H1 (cell line): ENCODE measurements at regions not wholly inside any gene's neighbourhood (a gene's known extent, or its start where the extent isn't known, plus 50 kb on each side); places are given as distances from the start of the nearest gene placed in this dataset.
A peak's percentile ranks its signal among the peaks of the same experiment; 100 is the strongest.

ENCODE experiments used
- CTCF ChIA-PET: fragments of 300-600 bp; sonication (Branson Sonifier 250); formaldehyde crosslinking; loops from one replicate; lab custom pipeline; 2021; ENCODE audit not compliant: partially characterized antibody; lab: Charles Lee
- POLR2A ChIA-PET: fragments of 300-600 bp; sonication (Branson Sonifier 250); formaldehyde crosslinking; loops from one replicate; lab custom pipeline; 2021; ENCODE audit warnings: inconsistent platforms; ENCODE audit not compliant: partially characterized antibody; lab: Charles Lee
- DNase-seq, 2 experiments: peaks; one replicate each; pipeline versions ENCODE4 v3.0.0 to v3.0.0-alpha.2; 2010 to 2022; ENCODE audit warnings: low spot score in 2 of 2, low read depth in 1 of 2, mixed read lengths in 1 of 2
- FAIRE-seq: peaks from 2 replicates; lab custom pipeline; 2011; peaks lifted over from hg19 to GRCh38; lab: Jason Lieb, UNC
- H2AFZ ChIP-seq: 2 replicates; pipeline ENCODE4 v1.8.1; 2012; ENCODE audit warnings: low read length, inconsistent platforms
- H2AK5ac ChIP-seq: 2 replicates; pipeline ENCODE4 v1.6.1; 2013; ENCODE audit warnings: low read depth, low read length
- H2BK120ac ChIP-seq: replicated peaks from 2 replicates; pipeline ENCODE3; 2013; ENCODE audit warnings: low read depth, low read length, inconsistent platforms
- H2BK12ac ChIP-seq: 2 replicates; pipeline ENCODE4 v1.6.1; 2013; ENCODE audit warnings: low read depth, low read length
- H2BK15ac ChIP-seq: 2 replicates; pipeline ENCODE4 v1.6.1; 2013; ENCODE audit warnings: low read length
- H2BK20ac ChIP-seq: 2 replicates; pipeline ENCODE4 v1.6.1; 2013; ENCODE audit warnings: low read length
- H2BK5ac ChIP-seq: 2 replicates; pipeline ENCODE4 v1.6.1; 2013; ENCODE audit warnings: low read depth, low read length
- H3K14ac ChIP-seq: 2 replicates; pipeline ENCODE4 v1.6.1; 2013; ENCODE audit warnings: inconsistent platforms; ENCODE audit not compliant: insufficient read length
- H3K18ac ChIP-seq: 2 replicates; pipeline ENCODE4 v1.6.1; 2013; ENCODE audit warnings: low read length; ENCODE audit errors: extremely low read depth
- H3K23ac ChIP-seq: 2 replicates; pipeline ENCODE4 v1.6.1; 2013; ENCODE audit warnings: inconsistent platforms; ENCODE audit not compliant: insufficient read length
- H3K23me2 ChIP-seq: 2 replicates; pipeline ENCODE4 v1.6.1; 2013; ENCODE audit warnings: low read depth, low read length
- H3K27ac ChIP-seq: 2 replicates; pipeline ENCODE4 v1.6.1; 2011; ENCODE audit warnings: low read depth, low read length, inconsistent platforms
- H3K27me3 ChIP-seq, 4 experiments: replicated peaks in 1 of 4; 1 replicate in 1 of 4; 2 replicates in 3 of 4; pipeline versions ENCODE4 v1.6.1 to v1.8.1; 2011 to 2013; ENCODE audit warnings: low read length in 3 of 4, mild to moderate bottlenecking in 3 of 4, inconsistent platforms in 2 of 4, mixed read lengths in 2 of 4, moderate library complexity in 1 of 4; ENCODE audit not compliant: control insufficient read depth in 3 of 4, insufficient read depth in 3 of 4; ENCODE audit errors: extremely low read depth in 1 of 4
- H3K36me3 ChIP-seq, 4 experiments: 2 replicates each; pipeline versions ENCODE4 v1.6.1 to v1.8.1; 2011 to 2013; ENCODE audit warnings: mild to moderate bottlenecking in 4 of 4, low read length in 3 of 4, moderate library complexity in 2 of 4, control low read depth in 1 of 4, inconsistent platforms in 1 of 4; ENCODE audit not compliant: insufficient read depth in 4 of 4, control insufficient read depth in 2 of 4
- H3K4ac ChIP-seq: replicated peaks from 2 replicates; pipeline ENCODE3; 2013; ENCODE audit warnings: low read length, low read depth, mixed read lengths, inconsistent platforms; ENCODE audit not compliant: insufficient read length
- H3K4me1 ChIP-seq, 4 experiments: replicated peaks in 1 of 4; 1 replicate in 1 of 4; 2 replicates in 3 of 4; pipeline versions ENCODE4 v1.6.1 to v1.8.1; 2011 to 2013; ENCODE audit warnings: low read length in 3 of 4, inconsistent platforms in 2 of 4, mixed read lengths in 1 of 4; ENCODE audit not compliant: insufficient read depth in 4 of 4, control insufficient read depth in 3 of 4
- H3K4me2 ChIP-seq, 2 experiments: 2 replicates each; pipeline versions ENCODE4 v1.6.1 to v1.8.1; 2011 to 2013; ENCODE audit warnings: low read depth in 2 of 2, low read length in 2 of 2, control low read depth in 1 of 2, inconsistent platforms in 1 of 2, mild to moderate bottlenecking in 1 of 2; ENCODE audit not compliant: insufficient read depth in 1 of 2
- H3K4me3 ChIP-seq, 4 experiments: fragments of 200-600, 300-600 bp in 1 of 4; sonication (generic), shearing (Covaris generic), sonication (Bioruptor Twin) in 1 of 4; 2 replicates each; pipeline versions ENCODE4 v1.5.1 to v1.8.1; 2011 to 2016; ENCODE audit warnings: low read length in 4 of 4, low read depth in 3 of 4, control low read depth in 2 of 4, inconsistent platforms in 2 of 4, mild to moderate bottlenecking in 2 of 4, mixed read lengths in 1 of 4, moderate library complexity in 1 of 4; ENCODE audit not compliant: insufficient read depth in 2 of 4; ENCODE audit errors: extremely low read depth in 1 of 4
- H3K56ac ChIP-seq: replicated peaks from 2 replicates; pipeline ENCODE3; 2013; ENCODE audit warnings: low read depth, mild to moderate bottlenecking, mixed read lengths, low read length, inconsistent platforms; ENCODE audit not compliant: insufficient read length
- H3K79me1 ChIP-seq: 2 replicates; pipeline ENCODE4 v1.6.1; 2013; ENCODE audit warnings: low read depth, low read length, control low read depth
- H3K79me2 ChIP-seq, 2 experiments: 2 replicates each; pipeline versions ENCODE4 v1.6.1 to v1.8.1; 2012 to 2013; ENCODE audit warnings: low read length in 2 of 2, mild to moderate bottlenecking in 2 of 2, inconsistent platforms in 1 of 2; ENCODE audit not compliant: insufficient read depth in 2 of 2, control insufficient read depth in 1 of 2
- H3K9ac ChIP-seq, 4 experiments: replicated peaks in 1 of 4; 1 replicate in 1 of 4; 2 replicates in 3 of 4; pipeline versions ENCODE4 v1.6.1 to v1.8.1; 2011 to 2013; ENCODE audit warnings: low read depth in 3 of 4, low read length in 3 of 4, control low read depth in 2 of 4, mild to moderate bottlenecking in 2 of 4, moderate library complexity in 2 of 4, inconsistent platforms in 1 of 4; ENCODE audit errors: extremely low read depth in 1 of 4
- H3K9me3 ChIP-seq, 2 experiments: 2 replicates each; pipeline versions ENCODE4 v1.6.1 to v1.8.1; 2012 to 2013; ENCODE audit warnings: mild to moderate bottlenecking in 2 of 2, moderate library complexity in 2 of 2, control low read depth in 1 of 2, inconsistent platforms in 1 of 2, low read depth in 1 of 2, low read length in 1 of 2, mixed read lengths in 1 of 2; ENCODE audit not compliant: insufficient read depth in 2 of 2
- H4K20me1 ChIP-seq, 2 experiments: replicated peaks in 1 of 2; 2 replicates each; pipeline versions ENCODE3 to v1.8.1; 2011 to 2013; ENCODE audit warnings: inconsistent platforms in 2 of 2, low read length in 2 of 2, mild to moderate bottlenecking in 1 of 2; ENCODE audit not compliant: insufficient read depth in 2 of 2, control insufficient read depth in 1 of 2
- H4K5ac ChIP-seq: 2 replicates; pipeline ENCODE4 v1.6.1; 2013; ENCODE audit warnings: low read length, low read depth, mixed read lengths, inconsistent platforms; ENCODE audit not compliant: insufficient read length
- H4K8ac ChIP-seq: 2 replicates; pipeline ENCODE4 v1.8.0; 2013; ENCODE audit warnings: mild to moderate bottlenecking, moderate library complexity, low read length, inconsistent platforms; ENCODE audit not compliant: insufficient read depth; ENCODE audit errors: extremely low read depth
- H4K91ac ChIP-seq: replicated peaks from 2 replicates; pipeline ENCODE3; 2013; ENCODE audit warnings: low read length, mixed read lengths, inconsistent platforms; ENCODE audit not compliant: insufficient read length
- CTBP2 ChIP-seq: IDR thresholded peaks from 2 replicates; pipeline ENCODE4 v1.7.0; 2011; ENCODE audit warnings: borderline replicate concordance, mild to moderate bottlenecking, moderate library complexity, mixed read lengths, low read length; ENCODE audit not compliant: insufficient read depth, insufficient read length
- E2F6 ChIP-seq: IDR thresholded peaks from 2 replicates; pipeline ENCODE4 v1.6.1; 2012; ENCODE audit warnings: inconsistent platforms
- JUN ChIP-seq: IDR thresholded peaks from 2 replicates; pipeline ENCODE4 v1.6.1; 2011; ENCODE audit warnings: low read depth, mild to moderate bottlenecking, improper control_type of control experiment, low read length
- MAX ChIP-seq: IDR thresholded peaks from 2 replicates; pipeline ENCODE4 v1.6.1; 2012; ENCODE audit warnings: inconsistent platforms
- RFX5 ChIP-seq: IDR thresholded peaks from 2 replicates; pipeline ENCODE4 v1.6.1; 2011; ENCODE audit warnings: low read depth, low read length, improper control_type of control experiment, borderline replicate concordance
- RXRA ChIP-seq: IDR thresholded peaks from 2 replicates; pipeline ENCODE4 v1.6.1; 2011; ENCODE audit warnings: low read depth, mild to moderate bottlenecking, low read length, moderate library complexity; ENCODE audit not compliant: insufficient read depth
- SUZ12 ChIP-seq: fragments of 200-600 bp; sonication (generic); IDR thresholded peaks from 2 replicates; pipeline ENCODE4 v1.6.1; 2012; ENCODE audit warnings: mild to moderate bottlenecking, inconsistent platforms, low read length, moderate library complexity, mixed read lengths
- TEAD4 ChIP-seq: IDR thresholded peaks from 2 replicates; pipeline ENCODE4 v1.6.1; 2012; ENCODE audit warnings: low read depth, low read length, inconsistent platforms, mixed read lengths
- WGBS, 2 experiments: shearing (Covaris generic) in 1 of 2; methylation state at CpG; one replicate each; pipeline versions ENCODE4 v1.1.6 to v1.1.7; 2013 to 2015; ENCODE audit warnings: low lambda C conversion rate in 2 of 2, mixed read lengths in 2 of 2, inconsistent platforms in 1 of 2, low coverage in 1 of 2, missing lambda C conversion rate in 1 of 2; ENCODE audit not compliant: insufficient replicate concordance in 2 of 2, insufficient coverage in 1 of 2, insufficient read length in 1 of 2; ENCODE audit errors: extremely low coverage in 1 of 2, missing lambda C conversion rate in 1 of 2; 5-methylcytosine and 5-hydroxymethylcytosine counted together

- no peaks in the 10 kb centered on the region for H3K36me3 ChIP-seq
Observed at GRCh38 chr16:85300406-85300968, 188.2 kb upstream of the CIBAR2 start.

More at GRCh38 chr16:85300406-85300968, 188.2 kb upstream of the CIBAR2 start:
- H2AK5ac ChIP-seq, result no peak overlapping the region
- no peak overlapping the region for H3K18ac ChIP-seq
- H4K20me1 ChIP-seq, result peaks cover 0 to 8% of the 10 kb centered on the region in 2 experiments
- H3K23me2 ChIP-seq, result 0 out of 2 replicates have a peak, but pooled peaks cover 1% of the 10 kb centered on the region
- no peaks in the 10 kb centered on the region for H3K79me1 ChIP-seq
- WGBS, 2 experiments, result 89% methylated on average over 20 of the region's 20 CpGs; no CpG with 5 or more reads in 1 of the 2 experiments
- no peak overlapping the region for H3K14ac ChIP-seq
- 0 out of 2 replicates have a peak overlapping the region, but pooled peaks have one; percentile 81 for H2BK15ac ChIP-seq
- no peak overlapping the region for H2AFZ ChIP-seq
- H2BK12ac ChIP-seq, result peak overlapping the region; percentile 68; the same call in 1 of the 2 replicates
- no peak overlapping the region; the same call in 1 of the 2 replicates for H4K8ac ChIP-seq
- FAIRE-seq (no peak), DNase-seq (no peak)
- no peak overlapping the region for H3K9ac ChIP-seq
- H3K4me2 ChIP-seq, result no peak overlapping the region
- H3K4me1 ChIP-seq, result peaks cover 0 to 9% (median 8%) of the 10 kb centered on the region in 4 experiments; a peak in 5 of 7 replicates
- no peak overlapping the region for H3K56ac ChIP-seq
- ChIA-PET POLR2A (interaction anchor here (0.6 kb wide), 1 partner anchor 285 kb away, joined by 3 read pairs; no protein-coding TSS in a partner anchor), CTCF (interaction anchor here (0.9 to 3.8 kb wide), 4 partner anchors 10 to 59 kb away, joined by 3 to 22 read pairs (median 6); no protein-coding TSS in a partner anchor)
- H2BK20ac ChIP-seq, result no peak overlapping the region
- no peaks in the 10 kb centered on the region for H3K9me3 ChIP-seq
- H3K27me3 ChIP-seq, result no peaks in the 10 kb centered on the region
- H4K91ac ChIP-seq, result no peak overlapping the region
- no peak overlapping the region for H3K23ac ChIP-seq
- H3K27ac ChIP-seq, result no peak overlapping the region
- no peak overlapping the region for H2BK120ac ChIP-seq
- H2BK5ac ChIP-seq, result peak overlapping the region; percentile 35; the same call in 1 of the 2 replicates
- no peak overlapping the region for H4K5ac ChIP-seq
- no peaks in the 10 kb centered on the region for H3K79me2 ChIP-seq
- no peak overlapping the region for H3K4me3 ChIP-seq
- H3K4ac ChIP-seq, result no peak overlapping the region
- TF ChIP-seq MAX, result no peak
- TF ChIP-seq TEAD4, result no peak
- TF ChIP-seq RXRA, result no peak
- TF ChIP-seq JUN, result no peak
- no peak for TF ChIP-seq CTBP2
- TF ChIP-seq RFX5, result no peak
- TF ChIP-seq SUZ12, result no peak
- TF ChIP-seq E2F6, result no peak
